NCI-H526 (cell line): ENCODE measurements at regions not wholly inside any gene's neighbourhood (a gene's known extent, or its start where the extent isn't known, plus 50 kb on each side); places are given as distances from the start of the nearest gene placed in this dataset.
A peak's percentile ranks its signal among the peaks of the same experiment; 100 is the strongest.
"Not testable (repeated sequence)": the region's sequence is repeated elsewhere in the genome, so short reads cannot be mapped to it uniquely, and the experiment has no call there.

ENCODE experiments used
- DNase-seq, 2 experiments: peaks; one replicate each; lab custom pipeline; 2025; lab: John Stamatoyannopoulos, UW

- DNase-seq, result no peak
These were observed 401.1 kb upstream of the CHAC2 start for GRCh38 chr2:53366543-53366942.

- no peak for DNase-seq
These were observed 404.7 kb upstream of the CHAC2 start for GRCh38 chr2:53362934-53363333.

GRCh38 chr2:53356291-53356905 is 411.2 kb upstream of the CHAC2 start:
- no peak for DNase-seq

GRCh38 chr2:53353135-53354114 is 414.2 kb upstream of the CHAC2 start:
- peak; percentile 6 to 11 for DNase-seq

- DNase-seq, result no peak
These were observed 420.3 kb upstream of the CHAC2 start for GRCh38 chr2:53347269-53347668.

GRCh38 chr2:53342248-53342647 is 425.4 kb upstream of the CHAC2 start:
- DNase-seq, result no peak

GRCh38 chr2:53334610-53335009 is 433.0 kb upstream of the CHAC2 start:
- DNase-seq, result no peak

- DNase-seq, result no peak
These were observed 435.9 kb upstream of the CHAC2 start for GRCh38 chr2:53331667-53332066.

- DNase-seq, result no peak
These were observed 449.7 kb upstream of the CHAC2 start for GRCh38 chr2:53317861-53318260.

GRCh38 chr2:53315149-53315548 is 452.5 kb upstream of the CHAC2 start:
- no peak for DNase-seq

GRCh38 chr2:53314718-53315117 is 452.9 kb upstream of the CHAC2 start:
- DNase-seq, result no peak

GRCh38 chr2:53313644-53314043 is 454.0 kb upstream of the CHAC2 start:
- DNase-seq, result not testable (repeated sequence)

GRCh38 chr2:53312721-53313120 is 454.9 kb upstream of the CHAC2 start:
- no peak for DNase-seq

- DNase-seq, result no peak
These were observed 455.4 kb upstream of the CHAC2 start for GRCh38 chr2:53312181-53312580.

GRCh38 chr2:53303012-53303578 is 464.5 kb upstream of the CHAC2 start:
- no peak for DNase-seq

- DNase-seq, result no peak
These were observed 465.1 kb upstream of the CHAC2 start for GRCh38 chr2:53302455-53302854.

GRCh38 chr2:53289309-53290006 is 478.1 kb upstream of the CHAC2 start:
- DNase-seq, result no peak

GRCh38 chr2:53286345-53286744 is 481.3 kb upstream of the CHAC2 start:
- no peak for DNase-seq

GRCh38 chr2:53275743-53276142 is 491.9 kb upstream of the CHAC2 start:
- DNase-seq, result no peak

- no peak for DNase-seq
These were observed 499.0 kb upstream of the CHAC2 start for GRCh38 chr2:53268626-53269025.

- no peak for DNase-seq
These were observed 499.5 kb upstream of the CHAC2 start for GRCh38 chr2:53268086-53268485.

- no peak for DNase-seq
These were observed 501.9 kb upstream of the CHAC2 start for GRCh38 chr2:53265544-53266299.
